ENCODE measurements at regions not wholly inside any gene's neighbourhood (a gene's known extent, or its start where the extent isn't known, plus 50 kb on each side); places are given as distances from the start of the nearest gene placed in this dataset.

GRCh38 chr18:23401400-23402347 lies 51.4 kb upstream of the RIOK3 start (continued):
- TF ChIP-seq BRF2 (CRISPR knock-in tag; IDR thresholded peaks at IDR 0.05) (no peak), ZNF10 (CRISPR knock-in tag; IDR thresholded peaks at IDR 0.05; ENCODE audit: borderline replicate concordance, low read depth) (no peak), ZNF562 (CRISPR knock-in tag; IDR thresholded peaks at IDR 0.05; ENCODE audit: borderline replicate concordance) (no peak), ZNF263 (CRISPR knock-in tag; IDR thresholded peaks at IDR 0.05) (peak; percentile 78), YEATS2 (CRISPR knock-in tag; IDR thresholded peaks at IDR 0.05; ENCODE audit: borderline replicate concordance) (peak; percentile 57; the same call in 1 of the 2 replicates), NAIF1 (CRISPR knock-in tag; IDR thresholded peaks at IDR 0.05; ENCODE audit: borderline replicate concordance) (no peak), NFKBIZ (CRISPR knock-in tag; IDR thresholded peaks at IDR 0.05) (no peak), DZIP1 (CRISPR knock-in tag; IDR thresholded peaks at IDR 0.05) (no peak), TEAD2 (CRISPR knock-in tag; IDR thresholded peaks at IDR 0.05) (no peak), MIXL1 (CRISPR knock-in tag; IDR thresholded peaks at IDR 0.05) (no peak), PCBP2 (optimal IDR thresholded peaks at IDR 0.05; ENCODE audit: low read depth, low read length, poor library complexity, severe bottlenecking) (no peak), ZMYM2 (CRISPR knock-in tag; IDR thresholded peaks at IDR 0.05) (peak; percentile 78; the same call in 1 of the 2 replicates), ZNF264 (CRISPR knock-in tag; IDR thresholded peaks at IDR 0.05) (peak; percentile 71; the same call in 1 of the 2 replicates), HNRNPUL1 (IDR thresholded peaks at IDR 0.05; ENCODE audit: low read depth, low read length) (no peak), ZNF33B (CRISPR knock-in tag; IDR thresholded peaks at IDR 0.05) (no peak), CENPBD1 (CRISPR knock-in tag; IDR thresholded peaks at IDR 0.05; ENCODE audit: borderline replicate concordance, low read depth) (no peak), SMARCE1 (IDR thresholded peaks at IDR 0.05; ENCODE audit: borderline replicate concordance) (no peak), ZNF674 (CRISPR knock-in tag; IDR thresholded peaks at IDR 0.05; ENCODE audit: low read depth) (no peak), FOXP1 (IDR thresholded peaks at IDR 0.05) (no peak), FOXP1 (CRISPR knock-in tag; IDR thresholded peaks at IDR 0.05) (peak; percentile 67; the same call in 1 of the 2 replicates), ZBTB3 (CRISPR knock-in tag; IDR thresholded peaks at IDR 0.05; ENCODE audit: borderline replicate concordance, low read depth) (no peak), ZNF816 (CRISPR knock-in tag; IDR thresholded peaks at IDR 0.05; ENCODE audit: borderline replicate concordance) (no peak), NFYB (CRISPR knock-in tag; IDR thresholded peaks at IDR 0.05) (no peak), HDAC1 (CRISPR knock-in tag; IDR thresholded peaks at IDR 0.05) (peak; percentile 88), ZNF773 (CRISPR knock-in tag; IDR thresholded peaks at IDR 0.05; ENCODE audit: borderline replicate concordance) (no peak), RNF2 (conservative IDR thresholded peaks at IDR 0.05; ENCODE audit: low read depth) (no peak), TFE3 (CRISPR knock-in tag; IDR thresholded peaks at IDR 0.05) (0 out of 2 replicates have a peak, but pooled peaks have one; percentile 37)
